Adrenal gland (tissue), 5 donors: ENCODE measurements at regions not wholly inside any gene's neighbourhood (a gene's known extent, or its start where the extent isn't known, plus 50 kb on each side); places are given as distances from the start of the nearest gene placed in this dataset.

Experiments used
- CTCF ChIP-seq, 6 experiments: fragments of 450-650 bp in 4 of 6; fragments of 200-600 bp in 2 of 6; sonication (generic) in 1 of 6; IDR thresholded peaks; 1 replicate in 5 of 6; 2 replicates in 1 of 6; pipeline versions ENCODE4 v1.5.1 to v1.8.0; 2016 to 2021; ENCODE audit warnings: antibody characterized with exemption in 6 of 6, mild to moderate bottlenecking in 2 of 6, moderate library complexity in 1 of 6
- POLR2A ChIP-seq, 2 donors: fragments of 450-650 bp; IDR thresholded peaks; one replicate each; pipeline ENCODE4 v1.6.1; 2017; ENCODE audit warnings: antibody characterized with exemption in 2 of 2, mild to moderate bottlenecking in 2 of 2, moderate library complexity in 1 of 2
- donor health status: DM: no; HTN: no; CAD: no.

GRCh38 chr4:141563723-141564122, 72.7 kb upstream of the IL15 start:
- TF ChIP-seq CTCF (IDR thresholded peaks at IDR 0.05) (no peak), POLR2A (IDR thresholded peaks at IDR 0.05) (no peak)
